GM23338 (cell line): ENCODE measurements at regions not wholly inside any gene's neighbourhood (a gene's known extent, or its start where the extent isn't known, plus 50 kb on each side); places are given as distances from the start of the nearest gene placed in this dataset.
"Not testable (repeated sequence)": the region's sequence is repeated elsewhere in the genome, so short reads cannot be mapped to it uniquely, and the experiment has no call there.

Experiments
- ATAC-seq: fragments of 200-7000 bp; cut with Tn5 transposase; 3 replicates; pipeline ENCODE4 v1.9.1; 2020
- DNase-seq: peaks from one replicate; pipeline ENCODE4 v3.0.0-alpha.2; 2015; ENCODE audit warnings: low spot score
- H2AFZ ChIP-seq: fragments of 200-600 bp; sonication (generic); 2 replicates; pipeline ENCODE4 v1.8.0; 2016; ENCODE audit warnings: antibody characterized with exemption, mild to moderate bottlenecking, moderate library complexity
- H3F3A ChIP-seq: fragments of 200-600 bp; sonication (generic); replicated peaks from 2 replicates; pipeline ENCODE4 v1.8.0; 2017; ENCODE audit warnings: antibody characterized with exemption, mixed run types, low read depth
- H3K27ac ChIP-seq: fragments of 200-600 bp; sonication (generic); 2 replicates; pipeline ENCODE4 v1.6.1; 2016; ENCODE audit warnings: low read depth
- H3K27me3 ChIP-seq: fragments of 200-600 bp; sonication (generic); 2 replicates; pipeline ENCODE4 v1.8.0; 2016; ENCODE audit warnings: mild to moderate bottlenecking, mixed run types, moderate library complexity; ENCODE audit not compliant: insufficient read depth
- H3K36me3 ChIP-seq: fragments of 200-600 bp; sonication (generic); 2 replicates; pipeline ENCODE4 v1.8.0; 2016; ENCODE audit warnings: mild to moderate bottlenecking; ENCODE audit not compliant: insufficient read depth
- H3K4me1 ChIP-seq: fragments of 200-600 bp; sonication (generic); 2 replicates; pipeline ENCODE4 v1.8.0; 2016; ENCODE audit warnings: mild to moderate bottlenecking, moderate library complexity; ENCODE audit not compliant: insufficient read depth
- H3K4me2 ChIP-seq: fragments of 200-600 bp; sonication (generic); 2 replicates; pipeline ENCODE4 v1.7.1; 2017; ENCODE audit warnings: mixed run types
- H3K4me3 ChIP-seq: fragments of 200-600 bp; sonication (generic); 2 replicates; pipeline ENCODE4 v1.6.1; 2016; ENCODE audit warnings: mixed run types
- H3K79me2 ChIP-seq: fragments of 200-600 bp; sonication (generic); replicated peaks from 2 replicates; pipeline ENCODE4 v1.8.0; 2017; ENCODE audit warnings: mild to moderate bottlenecking; ENCODE audit not compliant: insufficient read depth
- H3K9me2 ChIP-seq: fragments of 200-600 bp; sonication (generic); 2 replicates; pipeline ENCODE4 v1.8.0; 2017; ENCODE audit not compliant: insufficient read depth
- H4K20me1 ChIP-seq: fragments of 200-600 bp; sonication (generic); replicated peaks from 2 replicates; pipeline ENCODE4 v1.8.0; 2017; ENCODE audit warnings: mild to moderate bottlenecking; ENCODE audit not compliant: insufficient read depth
- H3K27ac Mint-ChIP-seq: 2 replicates; pipeline ENCODE4 v1.8.0; 2020; ENCODE audit warnings: inconsistent platforms, mild to moderate bottlenecking, moderate library complexity, mixed read lengths
- H3K27me3 Mint-ChIP-seq: 3 replicates; pipeline ENCODE4 v1.8.0; 2022; ENCODE audit warnings: low read depth, mild to moderate bottlenecking, moderate library complexity, mixed read lengths, inconsistent platforms; ENCODE audit not compliant: insufficient read depth, poor library complexity
- H3K36me3 Mint-ChIP-seq: 3 replicates; pipeline ENCODE4 v1.8.0; 2021; ENCODE audit warnings: low read depth, mild to moderate bottlenecking, inconsistent platforms, moderate library complexity, mixed read lengths
- H3K4me1 Mint-ChIP-seq: 3 replicates; pipeline ENCODE4 v1.8.0; 2020; ENCODE audit warnings: mild to moderate bottlenecking, inconsistent platforms, mixed read lengths
- H3K4me3 Mint-ChIP-seq: 3 replicates; pipeline ENCODE4 v1.8.0; 2021; ENCODE audit warnings: moderate library complexity, mild to moderate bottlenecking, inconsistent platforms, mixed read lengths
- H3K9me3 Mint-ChIP-seq: 3 replicates; pipeline ENCODE4 v1.8.0; 2020; ENCODE audit warnings: moderate library complexity, mild to moderate bottlenecking, inconsistent platforms, mixed read lengths
- CREB1 ChIP-seq: fragments of 250-450 bp; sonication (Bioruptor Pico); IDR thresholded peaks from 2 replicates; pipeline ENCODE4 v1.5.0; 2020; ENCODE audit warnings: low read depth, mild to moderate bottlenecking, moderate library complexity
- JUNB ChIP-seq: IDR thresholded peaks from one replicate; pipeline ENCODE4 v1.6.1; 2016; ENCODE audit warnings: antibody characterized with exemption; ENCODE audit not compliant: unreplicated experiment
- POLR2AphosphoS5 ChIP-seq: IDR thresholded peaks from 2 replicates; pipeline ENCODE4 v1.6.1; 2016; ENCODE audit warnings: antibody characterized with exemption, low read depth
- STAT1 ChIP-seq: IDR thresholded peaks from one replicate; pipeline ENCODE4 v1.6.1; 2016; ENCODE audit warnings: antibody characterized with exemption; ENCODE audit not compliant: unreplicated experiment
- ZNF331 ChIP-seq: fragments of 250-450 bp; sonication (Bioruptor Pico); IDR thresholded peaks from 2 replicates; pipeline ENCODE4 v1.5.0; 2020; ENCODE audit warnings: low read depth, mild to moderate bottlenecking, moderate library complexity
- TF ChIP-seq, protein P1 (sequence below), 2 experiments: fragments of 200-600 bp in 1 of 2; sonication (generic) in 1 of 2; conservative IDR thresholded peaks; 2 replicates each; pipeline versions ENCODE4 v1.5.1 to v1.6.1; 2016 to 2017; ENCODE audit warnings: antibody characterized with exemption in 2 of 2, low read depth in 2 of 2, mild to moderate bottlenecking in 2 of 2, moderate library complexity in 1 of 2
- TF ChIP-seq, protein P2 (sequence below): IDR thresholded peaks from 2 replicates; pipeline ENCODE4 v1.6.1; 2016; ENCODE audit warnings: antibody characterized with exemption

DNA sequence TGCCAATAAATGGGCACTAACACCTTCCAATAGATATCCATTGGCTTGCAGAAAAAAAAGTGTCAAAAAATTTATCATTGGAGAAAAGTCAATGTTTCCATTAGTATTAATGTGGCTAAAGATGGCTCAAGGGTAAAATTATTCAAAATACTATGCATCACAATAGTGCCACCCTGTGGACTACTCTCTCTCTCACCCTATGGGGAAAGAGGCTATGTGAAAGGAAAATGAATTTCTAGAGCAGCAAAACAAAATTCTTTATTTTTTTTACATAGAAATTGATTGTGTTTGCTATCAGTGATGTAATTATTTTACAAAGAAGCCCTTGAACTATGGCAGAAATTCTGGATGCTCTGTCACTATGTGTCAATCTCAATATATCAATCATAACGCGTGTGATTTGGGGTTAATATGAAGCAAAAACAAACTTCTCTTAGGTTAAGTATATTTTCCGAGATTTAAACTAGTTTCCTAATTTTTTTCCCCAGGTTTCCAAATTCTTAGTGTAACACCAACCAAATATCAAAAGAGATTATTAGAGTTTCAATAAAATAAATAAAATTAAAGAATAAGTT is 193.9 kb downstream of the USP22 start:
- H3K4me3 ChIP-seq, H3K36me3 ChIP-seq, H3K9me3 Mint-ChIP-seq, H3K27ac Mint-ChIP-seq, H3K9me2 ChIP-seq, H2AFZ ChIP-seq, H3K79me2 ChIP-seq, DNase-seq, H3K4me2 ChIP-seq, H4K20me1 ChIP-seq, H3F3A ChIP-seq, H3K27ac ChIP-seq, ATAC-seq, H3K4me3 Mint-ChIP-seq, H3K36me3 Mint-ChIP-seq: not testable (repeated sequence)
- peaks cover 19% of the 10 kb centered on the region for H3K27me3 Mint-ChIP-seq
- Histone ChIP-seq H3K27me3 (peaks cover 50% of the 10 kb centered on the region), H3K4me1 (peaks cover 15% of the 10 kb centered on the region)
- peaks cover 12% of the 10 kb centered on the region for H3K4me1 Mint-ChIP-seq
- TF ChIP-seq, protein P1, sequence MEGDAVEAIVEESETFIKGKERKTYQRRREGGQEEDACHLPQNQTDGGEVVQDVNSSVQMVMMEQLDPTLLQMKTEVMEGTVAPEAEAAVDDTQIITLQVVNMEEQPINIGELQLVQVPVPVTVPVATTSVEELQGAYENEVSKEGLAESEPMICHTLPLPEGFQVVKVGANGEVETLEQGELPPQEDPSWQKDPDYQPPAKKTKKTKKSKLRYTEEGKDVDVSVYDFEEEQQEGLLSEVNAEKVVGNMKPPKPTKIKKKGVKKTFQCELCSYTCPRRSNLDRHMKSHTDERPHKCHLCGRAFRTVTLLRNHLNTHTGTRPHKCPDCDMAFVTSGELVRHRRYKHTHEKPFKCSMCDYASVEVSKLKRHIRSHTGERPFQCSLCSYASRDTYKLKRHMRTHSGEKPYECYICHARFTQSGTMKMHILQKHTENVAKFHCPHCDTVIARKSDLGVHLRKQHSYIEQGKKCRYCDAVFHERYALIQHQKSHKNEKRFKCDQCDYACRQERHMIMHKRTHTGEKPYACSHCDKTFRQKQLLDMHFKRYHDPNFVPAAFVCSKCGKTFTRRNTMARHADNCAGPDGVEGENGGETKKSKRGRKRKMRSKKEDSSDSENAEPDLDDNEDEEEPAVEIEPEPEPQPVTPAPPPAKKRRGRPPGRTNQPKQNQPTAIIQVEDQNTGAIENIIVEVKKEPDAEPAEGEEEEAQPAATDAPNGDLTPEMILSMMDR (conservative IDR thresholded peaks at IDR 0.05; ENCODE audit: low read depth in 2 of 2) = peak in 1 of 2 experiments; percentile 47; a peak in 3 of 4 replicates

- Histone ChIP-seq H3K4me1 (peaks cover 20% of the 10 kb centered on the region), H2AFZ (peak overlapping the region; percentile 88), H3K27me3 (peaks cover 38% of the 10 kb centered on the region)
- H3K36me3 Mint-ChIP-seq, H3K27ac ChIP-seq, H3K9me2 ChIP-seq, H3K4me3 Mint-ChIP-seq, H3K79me2 ChIP-seq, H3K9me3 Mint-ChIP-seq, H3K36me3 ChIP-seq, H3K27ac Mint-ChIP-seq, H3F3A ChIP-seq, H4K20me1 ChIP-seq, H3K4me3 ChIP-seq, H3K4me2 ChIP-seq: not testable (repeated sequence)
- ATAC-seq = peak; percentile 91
- H3K27me3 Mint-ChIP-seq = peaks cover 17% of the 10 kb centered on the region
- DNase-seq = peak; percentile 63
- H3K4me1 Mint-ChIP-seq = peaks cover 12% of the 10 kb centered on the region
Measured at GRCh38 chr17:20851591-20852238, 191.1 kb downstream of the USP22 start.

- Mint-ChIP-seq H3K27me3 (peaks cover 17% of the 10 kb centered on the region), H3K9me3 (no peaks in the 10 kb centered on the region; the same call in 2 of the 3 replicates), H3K4me1 (peaks cover 12% of the 10 kb centered on the region), H3K4me3 (no peak overlapping the region; the same call in 1 of the 3 replicates), H3K27ac (no peak overlapping the region), H3K36me3 (no peaks in the 10 kb centered on the region)
- Histone ChIP-seq H3F3A (0 out of 2 replicates have a peak, but pooled peaks cover 2% of the 10 kb centered on the region), H3K27ac (no peak overlapping the region), H3K4me1 (peaks cover 20% of the 10 kb centered on the region), H4K20me1 (no peaks in the 10 kb centered on the region), H3K27me3 (peaks cover 38% of the 10 kb centered on the region), H3K36me3 (no peaks in the 10 kb centered on the region), H3K79me2 (no peaks in the 10 kb centered on the region), H2AFZ (peak overlapping the region; percentile 88), H3K9me2 (no peaks in the 10 kb centered on the region), H3K4me2 (no peak overlapping the region), H3K4me3 (no peak overlapping the region; the same call in 1 of the 2 replicates)
- DNase-seq (peak; percentile 67), ATAC-seq (peak; percentile 84)
- TF ChIP-seq, protein P2, sequence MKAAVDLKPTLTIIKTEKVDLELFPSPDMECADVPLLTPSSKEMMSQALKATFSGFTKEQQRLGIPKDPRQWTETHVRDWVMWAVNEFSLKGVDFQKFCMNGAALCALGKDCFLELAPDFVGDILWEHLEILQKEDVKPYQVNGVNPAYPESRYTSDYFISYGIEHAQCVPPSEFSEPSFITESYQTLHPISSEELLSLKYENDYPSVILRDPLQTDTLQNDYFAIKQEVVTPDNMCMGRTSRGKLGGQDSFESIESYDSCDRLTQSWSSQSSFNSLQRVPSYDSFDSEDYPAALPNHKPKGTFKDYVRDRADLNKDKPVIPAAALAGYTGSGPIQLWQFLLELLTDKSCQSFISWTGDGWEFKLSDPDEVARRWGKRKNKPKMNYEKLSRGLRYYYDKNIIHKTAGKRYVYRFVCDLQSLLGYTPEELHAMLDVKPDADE = no peak
- TF ChIP-seq POLR2AphosphoS5 = no peak
- no peak for TF ChIP-seq ZNF331 (CRISPR knock-in tag)
- TF ChIP-seq JUNB = no peak
- 0 out of 2 replicates have a peak, but pooled peaks have one; percentile 9 for TF ChIP-seq CREB1 (CRISPR knock-in tag)
- TF ChIP-seq, protein P1 (conservative IDR thresholded peaks at IDR 0.05; ENCODE audit: low read depth in 2 of 2) = peak in 1 of 2 experiments; percentile 28; a peak in 2 of 4 replicates
- no peak for TF ChIP-seq STAT1
Measured at GRCh38 chr17:20852239-20852989, 190.4 kb downstream of the USP22 start.
